Neuronal stem cell (in vitro differentiated cells): ENCODE measurements at regions not wholly inside any gene's neighbourhood (a gene's known extent, or its start where the extent isn't known, plus 50 kb on each side); places are given as distances from the start of the nearest gene placed in this dataset.

Source experiments
- DNase-seq: peaks from one replicate; pipeline ENCODE4 v3.0.0-alpha.2; 2013; ENCODE audit warnings: low spot score
- H2AFZ ChIP-seq: one replicate; pipeline ENCODE4 v1.6.1; 2013; ENCODE audit warnings: mild to moderate bottlenecking, low read length, inconsistent platforms
- H2AK5ac ChIP-seq: 2 replicates; pipeline ENCODE4 v1.6.1; 2013; ENCODE audit warnings: low read depth, mild to moderate bottlenecking, inconsistent platforms, low read length, moderate library complexity, mixed read lengths
- H2BK120ac ChIP-seq: 2 replicates; pipeline ENCODE4 v1.6.1; 2013; ENCODE audit warnings: low read depth, mild to moderate bottlenecking, inconsistent platforms, low read length, moderate library complexity, mixed read lengths
- H2BK12ac ChIP-seq: one replicate; pipeline ENCODE4 v1.6.1; 2013; ENCODE audit warnings: low read length, inconsistent platforms
- H2BK15ac ChIP-seq: 2 replicates; pipeline ENCODE4 v1.6.1; 2013; ENCODE audit warnings: mild to moderate bottlenecking, low read length, inconsistent platforms, mixed read lengths
- H2BK5ac ChIP-seq: one replicate; pipeline ENCODE4 v1.6.1; 2013; ENCODE audit warnings: inconsistent platforms, mild to moderate bottlenecking, low read length, moderate library complexity
- H3K14ac ChIP-seq: one replicate; pipeline ENCODE4 v1.6.1; 2013; ENCODE audit warnings: low read length, inconsistent platforms
- H3K18ac ChIP-seq: 2 replicates; pipeline ENCODE4 v1.6.1; 2013; ENCODE audit warnings: low read length, inconsistent platforms
- H3K23ac ChIP-seq: 2 replicates; pipeline ENCODE4 v1.6.1; 2013; ENCODE audit warnings: low read depth, mild to moderate bottlenecking, mixed read lengths, low read length, inconsistent platforms; ENCODE audit not compliant: poor library complexity
- H3K27ac ChIP-seq: replicated peaks from 3 replicates; pipeline ENCODE4 v1.5.1; 2013; ENCODE audit warnings: low read length, inconsistent platforms
- H3K27me3 ChIP-seq, 3 experiments: 2 replicates each; pipeline ENCODE4 v1.6.1; 2013; ENCODE audit warnings: low read length in 3 of 3, mild to moderate bottlenecking in 2 of 3, inconsistent platforms in 1 of 3, low read depth in 1 of 3, mixed read lengths in 1 of 3, moderate library complexity in 1 of 3; ENCODE audit not compliant: control insufficient read depth in 3 of 3, insufficient read depth in 3 of 3
- H3K36me3 ChIP-seq, 2 donors: replicated peaks in 1 of 2; 2 replicates each; pipeline ENCODE4 v1.6.1; 2013; ENCODE audit warnings: low read length in 2 of 2; ENCODE audit not compliant: control insufficient read depth in 2 of 2, insufficient read depth in 2 of 2
- H3K4ac ChIP-seq: 2 replicates; pipeline ENCODE4 v1.6.1; 2013; ENCODE audit warnings: inconsistent platforms, mild to moderate bottlenecking, low read length, moderate library complexity
- H3K4me1 ChIP-seq, 2 donors: 1 replicate in 1 of 2; 2 replicates in 1 of 2; pipeline ENCODE4 v1.6.1; 2013; ENCODE audit warnings: low read length in 2 of 2, low read depth in 1 of 2; ENCODE audit not compliant: control insufficient read depth in 2 of 2, insufficient read depth in 1 of 2
- H3K4me2 ChIP-seq: one replicate; pipeline ENCODE4 v1.6.1; 2013; ENCODE audit warnings: mild to moderate bottlenecking, low read length, inconsistent platforms; ENCODE audit not compliant: insufficient read depth, poor library complexity, severe bottlenecking
- H3K4me3 ChIP-seq, 2 donors: 2 replicates each; pipeline ENCODE4 v1.5.1; 2013; ENCODE audit warnings: low read length in 2 of 2, mild to moderate bottlenecking in 2 of 2, inconsistent platforms in 1 of 2, moderate library complexity in 1 of 2
- H3K79me1 ChIP-seq: one replicate; pipeline ENCODE4 v1.6.1; 2013; ENCODE audit warnings: low read depth, mild to moderate bottlenecking, inconsistent platforms, low read length, moderate library complexity
- H3K9ac ChIP-seq: one replicate; pipeline ENCODE4 v1.6.1; 2013; ENCODE audit warnings: mild to moderate bottlenecking, low read depth, low read length, inconsistent platforms; ENCODE audit not compliant: poor library complexity
- H3K9me3 ChIP-seq, 2 donors: replicated peaks in 1 of 2; 2 replicates each; pipeline versions ENCODE3 to v1.6.1; 2013; ENCODE audit warnings: low read length in 2 of 2, mild to moderate bottlenecking in 2 of 2, inconsistent platforms in 1 of 2, low read depth in 1 of 2, mixed read lengths in 1 of 2, moderate library complexity in 1 of 2; ENCODE audit not compliant: control insufficient read depth in 2 of 2, insufficient read depth in 1 of 2
- H4K8ac ChIP-seq: one replicate; pipeline ENCODE4 v1.6.1; 2013; ENCODE audit warnings: low read depth, mild to moderate bottlenecking, inconsistent platforms, low read length, moderate library complexity
- H4K91ac ChIP-seq: one replicate; pipeline ENCODE4 v1.6.1; 2013; ENCODE audit warnings: low read length, low read depth, mild to moderate bottlenecking, inconsistent platforms; ENCODE audit not compliant: poor library complexity
- WGBS, 2 donors: extraction: QIAGEN DNeasy Blood & Tissue Kit; methylation state at CpG; one replicate each; pipeline ENCODE4 v1.1.7; 2013; ENCODE audit warnings: missing lambda C conversion rate in 2 of 2, mixed read lengths in 1 of 2; ENCODE audit not compliant: insufficient read length in 2 of 2, insufficient replicate concordance in 1 of 2; ENCODE audit errors: extremely low coverage in 2 of 2; 5-methylcytosine and 5-hydroxymethylcytosine counted together

DNA sequence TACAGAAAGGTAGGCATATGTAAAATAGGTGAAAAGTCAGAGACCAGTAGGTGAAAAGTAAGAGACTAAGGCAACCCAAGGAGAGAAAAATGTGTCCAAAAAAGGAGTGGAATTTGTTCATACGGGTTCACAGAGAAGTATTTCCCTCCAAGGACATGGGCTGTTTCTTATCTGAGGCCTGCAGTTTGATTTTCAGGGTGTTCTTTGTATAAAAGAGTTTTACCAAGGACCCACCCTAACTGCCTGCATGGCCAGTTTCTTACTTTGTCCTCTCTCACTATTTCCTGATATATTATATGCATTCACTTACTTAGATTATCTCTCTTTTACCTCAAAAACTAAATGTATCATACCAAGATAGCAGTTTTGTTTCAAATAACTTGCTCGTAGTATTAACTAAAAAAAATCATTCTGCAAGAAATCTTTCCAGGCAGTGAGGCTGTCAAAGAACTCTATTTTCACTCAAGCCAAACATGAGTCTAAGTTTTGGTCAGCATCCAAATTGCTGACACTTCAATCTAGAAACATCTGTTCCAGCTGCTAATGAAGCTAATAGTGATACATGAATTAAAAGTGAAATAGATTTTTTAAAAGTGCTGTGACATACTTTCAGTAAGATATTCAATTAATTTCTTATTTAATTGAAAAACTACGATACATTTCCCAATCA is 141.4 kb upstream of the SGCG start:
- H3K79me1 ChIP-seq: no peaks in the 10 kb centered on the region
- no peak overlapping the region for H3K4ac ChIP-seq
- H3K36me3 ChIP-seq: no peaks in the 10 kb centered on the region
- H2BK5ac ChIP-seq: no peak overlapping the region
- no peak overlapping the region for H2BK120ac ChIP-seq
- no peak overlapping the region for H3K14ac ChIP-seq
- H2AK5ac ChIP-seq: no peak overlapping the region
- no peak overlapping the region for H3K18ac ChIP-seq
- H4K91ac ChIP-seq: no peak overlapping the region
- no peak overlapping the region for H3K23ac ChIP-seq
- no peak overlapping the region for H3K9ac ChIP-seq
- H3K4me2 ChIP-seq: no peak overlapping the region
- H3K9me3 ChIP-seq: no peaks in the 10 kb centered on the region
- no peak overlapping the region for H4K8ac ChIP-seq
- no peak overlapping the region for H3K4me3 ChIP-seq
- WGBS, 2 donors: no CpG with 5 or more reads among the region's 3 CpGs
- no peak overlapping the region for H2BK15ac ChIP-seq
- no peak overlapping the region for H2BK12ac ChIP-seq
- H3K27ac ChIP-seq: no peak overlapping the region
- H2AFZ ChIP-seq: no peak overlapping the region
- no peak for DNase-seq
- peaks cover 0 to 2% (median 0%) of the 10 kb centered on the region in 3 experiments for H3K27me3 ChIP-seq
- H3K4me1 ChIP-seq: no peaks in the 10 kb centered on the region

DNA sequence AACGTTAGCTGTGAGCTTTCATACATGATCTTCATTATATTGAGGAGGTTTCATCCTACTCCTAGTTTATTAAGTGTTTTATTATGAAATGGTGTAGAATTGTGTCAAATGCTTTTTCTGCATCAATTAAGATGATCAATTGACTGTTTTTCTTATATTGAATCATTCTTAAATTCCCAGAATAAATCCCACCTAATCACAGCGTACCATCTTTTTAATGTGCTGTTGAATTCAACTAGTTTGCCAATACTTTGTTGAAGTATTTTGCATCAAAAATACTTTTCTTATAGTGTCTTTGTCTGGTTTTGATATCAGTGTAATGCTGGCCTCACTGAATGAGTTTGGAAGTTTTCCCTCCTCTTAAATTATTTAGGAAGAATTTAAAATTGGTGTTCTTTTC is 138.6 kb upstream of the SGCG start:
- Histone ChIP-seq H3K4ac (no peak overlapping the region), H3K27me3 (peaks cover 0 to 2% (median 0%) of the 10 kb centered on the region in 3 experiments), H3K79me1 (no peaks in the 10 kb centered on the region), H2BK120ac (no peak overlapping the region), H2AFZ (no peak overlapping the region), H3K4me1 (no peaks in the 10 kb centered on the region), H2AK5ac (no peak overlapping the region), H3K4me3 (no peak overlapping the region), H3K23ac (no peak overlapping the region), H4K8ac (no peak overlapping the region), H3K18ac (no peak overlapping the region), H3K9ac (no peak overlapping the region), H4K91ac (no peak overlapping the region), H3K14ac (no peak overlapping the region), H2BK5ac (no peak overlapping the region), H3K27ac (no peak overlapping the region), H2BK12ac (no peak overlapping the region), H3K9me3 (no peaks in the 10 kb centered on the region), H2BK15ac (no peak overlapping the region), H3K4me2 (no peak overlapping the region), H3K36me3 (no peaks in the 10 kb centered on the region)
- DNase-seq: no peak
- no CpG with 5 or more reads among the region's 2 CpGs for WGBS, 2 donors

DNA sequence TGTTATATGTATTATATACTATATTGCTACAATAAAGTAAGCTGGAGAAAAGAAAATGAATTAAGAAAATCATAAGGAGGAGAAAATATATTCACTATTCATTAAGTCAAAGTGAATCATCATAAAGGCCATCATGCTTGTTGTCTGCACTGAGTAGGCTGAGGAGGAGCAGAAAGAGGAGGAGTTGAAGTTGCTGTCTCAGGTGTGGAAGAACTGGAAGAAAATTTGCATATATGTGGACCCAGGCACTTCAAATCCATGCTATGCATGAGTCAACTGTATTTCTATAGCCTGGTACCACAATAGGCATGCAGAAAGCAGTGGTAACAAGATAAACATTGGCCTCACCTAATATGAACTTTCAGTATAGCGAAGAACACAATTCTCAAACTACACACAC is 135.9 kb upstream of the SGCG start:
- Histone ChIP-seq H4K8ac (no peak overlapping the region), H2BK15ac (no peak overlapping the region)
- no CpG with 5 or more reads among the region's 1 CpG for WGBS, 2 donors

DNA sequence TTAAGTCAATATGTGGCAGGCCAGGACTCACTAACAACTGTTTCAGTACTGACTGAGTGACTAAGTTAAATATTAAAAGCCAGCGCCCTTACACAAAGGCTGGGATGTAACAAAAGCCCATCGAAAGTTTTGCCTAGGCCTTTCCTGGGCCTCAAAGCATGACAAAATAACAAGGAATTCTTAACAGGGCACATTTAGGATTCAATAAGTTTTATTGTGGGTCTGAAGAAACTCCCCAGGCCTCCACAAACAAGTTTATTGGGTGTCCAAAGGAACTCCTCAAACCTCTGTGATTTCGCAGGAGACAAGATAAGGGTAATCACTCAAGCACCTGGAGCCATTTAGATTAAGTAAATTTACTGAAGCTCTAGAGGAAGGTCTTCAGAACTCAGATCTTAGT is 130.7 kb upstream of the SGCG start:
- no peak overlapping the region for H3K14ac ChIP-seq
- no peak overlapping the region for H3K9ac ChIP-seq
- no peak overlapping the region for H3K4me3 ChIP-seq
- H3K9me3 ChIP-seq: no peaks in the 10 kb centered on the region
- H3K36me3 ChIP-seq: no peaks in the 10 kb centered on the region
- H2AK5ac ChIP-seq: no peak overlapping the region
- H3K4me2 ChIP-seq: no peak overlapping the region
- H4K91ac ChIP-seq: no peak overlapping the region
- no peak overlapping the region for H3K27ac ChIP-seq
- H3K79me1 ChIP-seq: no peaks in the 10 kb centered on the region
- no peak for DNase-seq
- no peaks in the 10 kb centered on the region for H3K4me1 ChIP-seq
- no peaks in the 10 kb centered on the region for H3K27me3 ChIP-seq
- no CpG with 5 or more reads among the region's 3 CpGs for WGBS, 2 donors
- H2AFZ ChIP-seq: no peak overlapping the region
- H4K8ac ChIP-seq: no peak overlapping the region
- H2BK12ac ChIP-seq: no peak overlapping the region
- H2BK120ac ChIP-seq: no peak overlapping the region
- no peak overlapping the region for H3K23ac ChIP-seq
- H3K4ac ChIP-seq: no peak overlapping the region
- no peak overlapping the region for H3K18ac ChIP-seq
- H2BK5ac ChIP-seq: no peak overlapping the region
- H2BK15ac ChIP-seq: no peak overlapping the region

More for the DNA sequence above, 135.9 kb upstream of the SGCG start:
- no peaks in the 10 kb centered on the region for H3K79me1 ChIP-seq
- no peak overlapping the region for H2AK5ac ChIP-seq
- H2BK120ac ChIP-seq: no peak overlapping the region
- no peaks in the 10 kb centered on the region for H3K9me3 ChIP-seq
- no peak overlapping the region for H3K23ac ChIP-seq
- no peak overlapping the region for H3K9ac ChIP-seq
- H3K4ac ChIP-seq: no peak overlapping the region
- no peak overlapping the region for H2BK12ac ChIP-seq
- no peaks in the 10 kb centered on the region for H3K36me3 ChIP-seq
- no peak overlapping the region for H3K18ac ChIP-seq
- H3K27me3 ChIP-seq: no peaks in the 10 kb centered on the region
- no peak overlapping the region for H2AFZ ChIP-seq
- H4K91ac ChIP-seq: no peak overlapping the region
- H3K4me1 ChIP-seq: no peaks in the 10 kb centered on the region
- H2BK5ac ChIP-seq: no peak overlapping the region
- H3K27ac ChIP-seq: no peak overlapping the region
- DNase-seq: no peak
- no peak overlapping the region for H3K4me2 ChIP-seq
- H3K14ac ChIP-seq: no peak overlapping the region
- H3K4me3 ChIP-seq: no peak overlapping the region
